ENCODE measurements at regions not wholly inside any gene's neighbourhood (a gene's known extent, or its start where the extent isn't known, plus 50 kb on each side); places are given as distances from the start of the nearest gene placed in this dataset.

- Histone ChIP-seq H3K14ac (ENCODE audit: low read length) (no peak overlapping the region), H2BK12ac (ENCODE audit: low read length) (no peak overlapping the region), H4K12ac (ENCODE audit: low read depth, low read length) (no peak overlapping the region), H3K4me2 (ENCODE audit: low read length) (no peak overlapping the region), H4K91ac (ENCODE audit: low read depth, low read length) (no peak overlapping the region), H3K36me3 (ENCODE audit: control insufficient read depth in 1 of 2, insufficient read depth in 2 of 2, low read length in 2 of 2) (no peaks in the 10 kb centered on the region), H2AK5ac (ENCODE audit: low read length) (no peak overlapping the region), H3K27me3 (ENCODE audit: insufficient read depth, low read length) (no peaks in the 10 kb centered on the region), H3K18ac (ENCODE audit: low read length) (no peak overlapping the region), H3K4ac (ENCODE audit: low read depth, low read length) (no peak overlapping the region), H2BK120ac (ENCODE audit: insufficient read depth, low read length, poor library complexity) (no peak overlapping the region), H3K4me1 (ENCODE audit: control insufficient read depth in 1 of 2, insufficient read depth in 2 of 2, low read length in 2 of 2) (no peaks in the 10 kb centered on the region), H3K23ac (ENCODE audit: low read length) (no peak overlapping the region), H3K4me3 (ENCODE audit: low read depth, low read length) (no peak overlapping the region), H2AFZ (ENCODE audit: insufficient read depth, low read length, poor library complexity) (no peak overlapping the region), H3K79me2 (ENCODE audit: control insufficient read depth, insufficient read depth, low read length, poor library complexity) (no peaks in the 10 kb centered on the region), H3K9me3 (ENCODE audit: insufficient read depth, low read depth, low read length) (no peaks in the 10 kb centered on the region), H3K79me1 (ENCODE audit: low read length) (no peaks in the 10 kb centered on the region), H2BK5ac (ENCODE audit: low read depth, low read length, poor library complexity) (no peak overlapping the region), H3K27ac (ENCODE audit: low read depth, low read length) (no peak overlapping the region), H4K8ac (ENCODE audit: low read depth, low read length) (no peak overlapping the region), H3K9ac (ENCODE audit: low read length) (no peak overlapping the region)
- DNase-seq = no peak
- 100% methylated on average over 1 of the region's 3 CpGs for WGBS (ENCODE audit: extremely low coverage, insufficient coverage, insufficient read length)
These were observed 104.8 kb downstream of the COL6A6 start for GRCh38 chr3:130621824-130622223.

DNA sequence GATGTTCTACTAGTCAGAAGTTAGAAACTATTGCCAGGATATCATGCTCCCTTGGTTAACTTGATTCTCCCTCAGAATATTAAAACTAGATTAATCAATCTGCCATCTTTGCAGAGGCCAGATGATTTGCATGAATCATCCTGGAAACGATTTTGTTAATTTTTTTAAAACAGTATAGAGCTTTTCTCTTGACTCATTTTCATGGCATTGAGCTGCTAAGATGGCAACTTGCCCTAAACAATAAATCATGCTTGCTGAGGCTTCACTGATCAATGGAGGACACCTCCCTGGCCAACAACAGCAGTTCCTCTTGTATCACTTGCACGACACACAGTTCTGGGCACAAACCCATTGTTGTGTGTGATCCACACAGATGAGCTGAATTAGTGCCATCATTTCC is 109.1 kb downstream of the COL6A6 start:
- no peak for DNase-seq
- Histone ChIP-seq H2AFZ (ENCODE audit: insufficient read depth, low read length, poor library complexity) (no peak overlapping the region), H3K79me1 (ENCODE audit: low read length) (no peaks in the 10 kb centered on the region), H3K23ac (ENCODE audit: low read length) (no peak overlapping the region), H3K18ac (ENCODE audit: low read length) (no peak overlapping the region), H3K9me3 (ENCODE audit: insufficient read depth, low read depth, low read length) (no peaks in the 10 kb centered on the region), H3K9ac (ENCODE audit: low read length) (no peak overlapping the region), H3K27me3 (ENCODE audit: insufficient read depth, low read length) (no peaks in the 10 kb centered on the region), H3K4me2 (ENCODE audit: low read length) (no peak overlapping the region), H3K79me2 (ENCODE audit: control insufficient read depth, insufficient read depth, low read length, poor library complexity) (no peaks in the 10 kb centered on the region), H3K14ac (ENCODE audit: low read length) (no peak overlapping the region), H3K4me1 (ENCODE audit: control insufficient read depth in 1 of 2, insufficient read depth in 2 of 2, low read length in 2 of 2) (no peaks in the 10 kb centered on the region), H2BK120ac (ENCODE audit: insufficient read depth, low read length, poor library complexity) (no peak overlapping the region), H4K91ac (ENCODE audit: low read depth, low read length) (no peak overlapping the region), H2BK5ac (ENCODE audit: low read depth, low read length, poor library complexity) (no peak overlapping the region), H3K4ac (ENCODE audit: low read depth, low read length) (no peak overlapping the region), H4K12ac (ENCODE audit: low read depth, low read length) (no peak overlapping the region), H3K27ac (ENCODE audit: low read depth, low read length) (no peak overlapping the region), H4K8ac (ENCODE audit: low read depth, low read length) (no peak overlapping the region), H3K4me3 (ENCODE audit: low read depth, low read length) (no peak overlapping the region), H2AK5ac (ENCODE audit: low read length) (no peak overlapping the region), H2BK12ac (ENCODE audit: low read length) (no peak overlapping the region), H3K36me3 (ENCODE audit: control insufficient read depth in 1 of 2, insufficient read depth in 2 of 2, low read length in 2 of 2) (no peaks in the 10 kb centered on the region)
- no CpG with 5 or more reads among the region's 2 CpGs for WGBS (ENCODE audit: extremely low coverage, insufficient coverage, insufficient read length)

- H2BK120ac ChIP-seq (ENCODE audit: insufficient read depth, low read length, poor library complexity) = no peak overlapping the region
- DNase-seq = no peak
- no peak overlapping the region for H3K23ac ChIP-seq (ENCODE audit: low read length)
- H3K4me3 ChIP-seq (ENCODE audit: low read depth, low read length) = no peak overlapping the region
- H2BK5ac ChIP-seq (ENCODE audit: low read depth, low read length, poor library complexity) = no peak overlapping the region
- no peak overlapping the region for H3K4ac ChIP-seq (ENCODE audit: low read depth, low read length)
- H3K9ac ChIP-seq (ENCODE audit: low read length) = no peak overlapping the region
- no peak overlapping the region for H2AK5ac ChIP-seq (ENCODE audit: low read length)
- no peak overlapping the region for H2AFZ ChIP-seq (ENCODE audit: insufficient read depth, low read length, poor library complexity)
- H3K79me2 ChIP-seq (ENCODE audit: control insufficient read depth, insufficient read depth, low read length, poor library complexity) = no peaks in the 10 kb centered on the region
- no peaks in the 10 kb centered on the region for H3K27me3 ChIP-seq (ENCODE audit: insufficient read depth, low read length)
- no peaks in the 10 kb centered on the region for H3K4me1 ChIP-seq (ENCODE audit: control insufficient read depth in 1 of 2, insufficient read depth in 2 of 2, low read length in 2 of 2)
- H3K4me2 ChIP-seq (ENCODE audit: low read length) = no peak overlapping the region
- no peaks in the 10 kb centered on the region for H3K9me3 ChIP-seq (ENCODE audit: insufficient read depth, low read depth, low read length)
- H3K27ac ChIP-seq (ENCODE audit: low read depth, low read length) = no peak overlapping the region
- no peak overlapping the region for H4K8ac ChIP-seq (ENCODE audit: low read depth, low read length)
- no peaks in the 10 kb centered on the region for H3K36me3 ChIP-seq (ENCODE audit: control insufficient read depth in 1 of 2, insufficient read depth in 2 of 2, low read length in 2 of 2)
- WGBS (ENCODE audit: extremely low coverage, insufficient coverage, insufficient read length) = no CpG with 5 or more reads among the region's 4 CpGs
- no peak overlapping the region for H2BK12ac ChIP-seq (ENCODE audit: low read length)
- H3K79me1 ChIP-seq (ENCODE audit: low read length) = no peaks in the 10 kb centered on the region
- H3K18ac ChIP-seq (ENCODE audit: low read length) = no peak overlapping the region
- H4K12ac ChIP-seq (ENCODE audit: low read depth, low read length) = no peak overlapping the region
- H3K14ac ChIP-seq (ENCODE audit: low read length) = no peak overlapping the region
- H4K91ac ChIP-seq (ENCODE audit: low read depth, low read length) = no peak overlapping the region
These were observed 110.3 kb downstream of the COL6A6 start for GRCh38 chr3:130627143-130627855.

- H2AK5ac ChIP-seq (ENCODE audit: low read length) = no peak overlapping the region
- H3K79me1 ChIP-seq (ENCODE audit: low read length) = no peaks in the 10 kb centered on the region
- no peak overlapping the region for H3K27ac ChIP-seq (ENCODE audit: low read depth, low read length)
- DNase-seq = no peak
- WGBS (ENCODE audit: extremely low coverage, insufficient coverage, insufficient read length) = no CpG with 5 or more reads among the region's 1 CpG
- H3K9ac ChIP-seq (ENCODE audit: low read length) = no peak overlapping the region
- H3K4ac ChIP-seq (ENCODE audit: low read depth, low read length) = no peak overlapping the region
- no peaks in the 10 kb centered on the region for H3K9me3 ChIP-seq (ENCODE audit: insufficient read depth, low read depth, low read length)
- no peaks in the 10 kb centered on the region for H3K36me3 ChIP-seq (ENCODE audit: control insufficient read depth in 1 of 2, insufficient read depth in 2 of 2, low read length in 2 of 2)
- H2AFZ ChIP-seq (ENCODE audit: insufficient read depth, low read length, poor library complexity) = no peak overlapping the region
- H4K91ac ChIP-seq (ENCODE audit: low read depth, low read length) = no peak overlapping the region
- H4K8ac ChIP-seq (ENCODE audit: low read depth, low read length) = no peak overlapping the region
- no peak overlapping the region for H2BK5ac ChIP-seq (ENCODE audit: low read depth, low read length, poor library complexity)
- no peak overlapping the region for H3K4me2 ChIP-seq (ENCODE audit: low read length)
- H2BK120ac ChIP-seq (ENCODE audit: insufficient read depth, low read length, poor library complexity) = no peak overlapping the region
- H3K79me2 ChIP-seq (ENCODE audit: control insufficient read depth, insufficient read depth, low read length, poor library complexity) = no peaks in the 10 kb centered on the region
- no peak overlapping the region for H3K14ac ChIP-seq (ENCODE audit: low read length)
- no peak overlapping the region for H3K18ac ChIP-seq (ENCODE audit: low read length)
- no peak overlapping the region for H3K23ac ChIP-seq (ENCODE audit: low read length)
- no peak overlapping the region for H4K12ac ChIP-seq (ENCODE audit: low read depth, low read length)
- H3K27me3 ChIP-seq (ENCODE audit: insufficient read depth, low read length) = no peaks in the 10 kb centered on the region
- no peaks in the 10 kb centered on the region for H3K4me1 ChIP-seq (ENCODE audit: control insufficient read depth in 1 of 2, insufficient read depth in 2 of 2, low read length in 2 of 2)
- H3K4me3 ChIP-seq (ENCODE audit: low read depth, low read length) = no peak overlapping the region
- H2BK12ac ChIP-seq (ENCODE audit: low read length) = no peak overlapping the region
These were observed 110.9 kb downstream of the COL6A6 start for GRCh38 chr3:130627882-130628281.

Data from trophoblast cell (in vitro differentiated cells and primary cell).